ENCODE measurements at regions not wholly inside any gene's neighbourhood (a gene's known extent, or its start where the extent isn't known, plus 50 kb on each side); places are given as distances from the start of the nearest gene placed in this dataset.

DNA sequence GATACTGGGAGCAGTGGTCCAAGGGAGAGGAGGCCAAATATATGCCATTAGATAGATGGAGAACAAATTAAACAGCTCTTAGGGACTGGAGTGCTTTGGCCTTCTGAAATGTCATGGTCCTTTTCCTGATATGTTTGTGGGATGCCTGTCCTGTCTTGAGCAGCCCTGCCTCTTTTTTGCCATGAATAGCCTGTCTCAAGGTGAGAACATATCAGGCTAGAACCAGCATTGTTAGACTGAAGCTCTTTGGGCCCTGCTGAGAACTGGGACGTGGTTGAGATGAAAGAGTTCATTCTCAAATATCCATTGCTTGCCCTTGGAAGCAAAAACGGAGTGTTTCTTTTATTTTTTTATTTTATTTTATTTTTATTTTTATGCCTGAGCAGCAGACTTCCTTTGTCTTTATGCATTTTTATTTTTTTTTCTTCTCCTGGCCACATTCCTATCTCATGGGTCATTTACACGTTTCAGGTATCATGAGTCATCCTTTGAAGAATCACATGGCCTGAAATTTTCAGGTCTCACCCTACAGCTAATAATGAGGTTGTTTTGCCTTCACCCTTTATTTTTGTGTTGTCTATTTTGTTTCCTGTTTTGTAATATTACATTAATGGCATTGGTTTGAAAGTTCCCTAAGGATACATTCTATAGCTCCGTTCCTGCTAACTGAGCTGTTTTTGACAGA, 371.4 kb downstream of the PSAT1 start:
- H3K9me3 Mint-ChIP-seq: no peaks in the 10 kb centered on the region

DNA sequence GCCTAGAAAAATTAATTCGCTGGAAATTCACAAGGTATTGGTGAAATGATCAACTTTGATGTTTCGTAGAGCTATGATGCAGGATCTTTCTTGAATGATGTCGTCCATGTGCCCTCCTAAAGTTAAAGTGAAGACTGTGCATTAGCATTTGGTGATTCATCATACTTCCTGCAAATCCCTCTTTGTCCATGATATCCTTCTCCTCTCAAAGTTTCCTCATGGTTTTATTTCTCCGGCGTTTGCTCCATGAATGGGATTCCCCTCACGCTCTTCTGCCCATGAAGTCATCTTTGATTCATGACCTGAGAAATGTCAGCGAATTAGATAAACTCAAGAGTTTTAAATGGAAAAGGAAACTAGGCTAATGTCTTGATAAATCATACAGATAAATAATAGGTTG, 372.7 kb downstream of the PSAT1 start:
- H3K9me3 Mint-ChIP-seq: no peaks in the 10 kb centered on the region
- no peaks in the 10 kb centered on the region for H3K36me3 Mint-ChIP-seq
- H3K27ac Mint-ChIP-seq: no peak overlapping the region
- H3K4me1 Mint-ChIP-seq: no peaks in the 10 kb centered on the region
- peaks cover 1% of the 10 kb centered on the region for H3K27me3 Mint-ChIP-seq
- no peak overlapping the region for H3K4me3 Mint-ChIP-seq

More for the DNA sequence above, 371.4 kb downstream of the PSAT1 start:
- Mint-ChIP-seq H3K27me3 (peaks cover 1% of the 10 kb centered on the region), H3K4me3 (no peak overlapping the region), H3K36me3 (no peaks in the 10 kb centered on the region), H3K27ac (no peak overlapping the region), H3K4me1 (no peaks in the 10 kb centered on the region)

DNA sequence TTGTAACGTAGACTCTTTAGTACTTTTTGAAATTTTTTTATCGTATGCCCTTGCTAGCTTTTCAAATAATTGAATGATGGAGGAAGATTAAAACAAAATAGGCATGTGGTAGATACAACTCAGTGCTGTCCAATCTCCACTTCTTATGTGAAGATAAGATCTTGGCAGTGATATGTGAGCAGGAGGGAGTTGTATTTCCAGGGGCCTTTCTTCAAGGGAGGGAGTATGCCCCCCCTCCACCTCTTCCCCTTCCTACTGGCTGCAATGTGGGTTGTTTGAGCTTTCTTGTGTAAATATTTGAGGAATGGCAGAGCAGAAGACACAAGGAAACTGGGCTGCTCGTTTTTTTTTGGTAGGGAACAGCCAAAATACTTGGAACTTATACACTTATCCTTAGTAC, 374.9 kb downstream of the PSAT1 start:
- no peaks in the 10 kb centered on the region for H3K4me1 Mint-ChIP-seq
- no peaks in the 10 kb centered on the region for H3K36me3 Mint-ChIP-seq
- peaks cover 1% of the 10 kb centered on the region for H3K27me3 Mint-ChIP-seq
- no peak overlapping the region for H3K27ac Mint-ChIP-seq
- H3K4me3 Mint-ChIP-seq: no peak overlapping the region
- no peaks in the 10 kb centered on the region for H3K9me3 Mint-ChIP-seq

DNA sequence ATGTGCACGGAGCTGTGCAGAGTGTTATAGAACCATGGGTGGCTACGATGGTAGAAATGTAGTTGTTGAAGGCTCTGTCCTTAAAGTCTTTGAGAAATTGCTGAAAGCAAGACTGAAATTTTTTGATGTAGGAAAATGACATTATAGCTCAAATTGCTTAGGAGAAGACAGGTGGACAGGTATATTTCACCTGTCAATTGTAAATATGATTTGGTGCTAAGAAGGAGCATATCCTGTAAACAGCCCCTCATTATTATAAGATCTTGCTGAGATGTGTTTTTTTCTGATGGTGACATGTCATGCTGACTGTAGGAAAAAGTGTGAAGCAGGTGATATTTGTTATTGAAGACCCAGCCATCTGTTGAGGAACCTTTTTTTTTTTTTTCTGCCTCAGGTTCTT, 377.9 kb downstream of the PSAT1 start:
- Mint-ChIP-seq H3K36me3 (no peaks in the 10 kb centered on the region), H3K9me3 (no peaks in the 10 kb centered on the region), H3K4me3 (no peak overlapping the region), H3K27ac (no peak overlapping the region), H3K4me1 (no peaks in the 10 kb centered on the region), H3K27me3 (peaks cover 1% of the 10 kb centered on the region)

DNA sequence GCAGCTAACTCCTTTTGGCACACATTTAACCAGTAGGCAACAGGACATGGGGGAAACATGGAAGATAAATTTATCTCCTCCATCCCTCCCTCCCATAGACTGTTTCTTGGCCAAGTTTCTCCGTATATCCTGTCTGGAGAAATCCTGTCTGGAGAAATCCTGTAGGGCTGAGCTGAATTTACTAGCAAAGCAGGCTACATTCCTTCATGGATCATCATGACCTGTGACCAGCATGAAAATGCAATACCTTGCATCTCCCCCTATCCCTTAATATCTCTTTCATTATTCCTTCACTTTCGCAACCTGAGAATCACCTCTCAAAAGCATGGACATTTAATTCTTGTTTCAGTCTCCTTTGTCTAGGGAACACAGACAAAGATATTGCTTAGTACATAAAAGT, 379.1 kb downstream of the PSAT1 start:
- Mint-ChIP-seq H3K4me3 (no peak overlapping the region), H3K9me3 (no peaks in the 10 kb centered on the region), H3K36me3 (no peaks in the 10 kb centered on the region), H3K4me1 (no peaks in the 10 kb centered on the region), H3K27me3 (peaks cover 1% of the 10 kb centered on the region), H3K27ac (no peak overlapping the region)

DNA sequence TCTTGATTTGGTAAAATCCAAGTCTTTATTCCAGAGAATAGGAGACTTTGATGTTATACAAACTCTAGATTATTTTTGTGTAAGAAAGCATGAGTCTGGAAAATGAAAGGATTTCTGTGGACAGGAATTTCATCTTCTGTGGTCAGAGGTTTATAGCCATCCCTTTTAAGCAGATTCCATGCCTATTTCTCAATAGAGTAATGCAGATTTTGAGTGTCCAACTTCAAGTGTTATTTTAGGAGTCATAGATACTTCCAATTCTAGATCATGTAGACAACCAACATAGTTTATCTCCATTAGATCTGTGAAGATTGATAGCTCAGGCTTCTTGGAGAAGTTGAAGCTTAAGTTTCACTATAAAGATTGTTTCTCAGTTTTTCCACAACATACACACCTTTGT, 379.7 kb downstream of the PSAT1 start:
- Mint-ChIP-seq H3K4me3 (no peak overlapping the region), H3K4me1 (no peaks in the 10 kb centered on the region), H3K9me3 (no peaks in the 10 kb centered on the region), H3K36me3 (no peaks in the 10 kb centered on the region), H3K27me3 (peaks cover 1% of the 10 kb centered on the region), H3K27ac (no peak overlapping the region)

DNA sequence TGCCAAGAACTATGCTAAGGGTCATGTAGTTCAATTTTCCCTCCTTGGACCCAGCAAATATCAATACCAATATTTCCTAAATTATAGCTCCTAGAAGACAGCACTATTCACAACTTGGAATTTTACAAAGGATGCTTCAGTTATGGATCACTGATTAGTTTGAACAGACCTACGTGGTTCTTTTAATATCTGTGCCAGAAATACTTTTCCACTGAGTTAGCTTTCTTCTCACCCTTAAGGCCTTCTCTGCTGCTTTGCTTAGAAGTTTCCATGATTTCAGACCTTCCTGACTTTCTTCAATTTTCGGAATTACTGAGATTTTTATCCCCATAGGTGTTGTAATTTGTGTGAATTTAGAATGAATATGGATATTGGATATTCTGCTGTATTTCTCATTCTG, 380.4 kb downstream of the PSAT1 start:
- H3K27ac Mint-ChIP-seq: no peak overlapping the region
- H3K9me3 Mint-ChIP-seq: no peaks in the 10 kb centered on the region
- H3K27me3 Mint-ChIP-seq: peaks cover 1% of the 10 kb centered on the region
- H3K4me1 Mint-ChIP-seq: no peaks in the 10 kb centered on the region
- no peak overlapping the region for H3K4me3 Mint-ChIP-seq
- no peaks in the 10 kb centered on the region for H3K36me3 Mint-ChIP-seq

DNA sequence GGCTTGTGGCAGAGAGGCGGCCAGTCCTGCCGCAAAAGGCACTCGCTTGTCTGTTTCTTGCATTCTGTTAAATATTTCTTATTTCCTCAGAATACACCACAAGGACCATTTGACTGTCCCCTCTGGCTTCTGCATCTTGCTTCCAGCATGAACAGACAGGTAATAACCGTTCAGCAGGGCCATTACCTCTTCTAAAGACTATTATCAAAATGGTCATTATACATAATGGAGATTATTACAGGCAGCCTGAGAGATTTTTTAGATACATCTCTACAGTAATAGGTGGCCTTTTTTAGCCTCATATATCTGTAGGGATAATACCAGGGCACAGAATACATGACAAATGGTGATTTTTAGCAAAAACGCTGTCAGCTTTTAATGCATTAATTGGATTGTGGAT, 382.0 kb downstream of the PSAT1 start:
- Mint-ChIP-seq H3K9me3 (peaks cover 4% of the 10 kb centered on the region), H3K4me1 (no peaks in the 10 kb centered on the region), H3K36me3 (no peaks in the 10 kb centered on the region), H3K27me3 (peaks cover 2% of the 10 kb centered on the region), H3K4me3 (no peak overlapping the region), H3K27ac (no peak overlapping the region)

DNA sequence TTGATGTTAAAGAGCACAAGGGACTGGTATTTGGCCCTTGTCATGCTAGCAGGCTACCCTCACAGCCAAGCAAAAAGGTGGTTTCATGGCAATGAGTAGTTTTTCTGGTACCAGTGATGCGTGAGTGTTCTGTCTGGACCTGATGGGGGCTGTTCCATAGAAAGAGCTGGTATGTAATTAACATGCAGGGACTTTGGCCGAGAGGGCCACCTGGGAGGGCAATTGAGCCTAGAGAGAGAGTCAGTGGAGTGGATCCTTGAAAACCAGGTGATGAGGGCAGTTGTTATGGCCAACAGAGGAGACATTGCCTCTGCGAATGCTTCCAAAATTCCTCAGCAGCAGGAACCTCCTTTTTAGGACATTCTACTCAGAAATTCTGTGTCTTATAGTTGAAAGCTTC, 383.3 kb downstream of the PSAT1 start:
- Mint-ChIP-seq H3K9me3 (peaks cover 5% of the 10 kb centered on the region), H3K4me3 (no peak overlapping the region), H3K27ac (no peak overlapping the region), H3K4me1 (no peaks in the 10 kb centered on the region), H3K27me3 (peaks cover 2% of the 10 kb centered on the region), H3K36me3 (no peaks in the 10 kb centered on the region)

DNA sequence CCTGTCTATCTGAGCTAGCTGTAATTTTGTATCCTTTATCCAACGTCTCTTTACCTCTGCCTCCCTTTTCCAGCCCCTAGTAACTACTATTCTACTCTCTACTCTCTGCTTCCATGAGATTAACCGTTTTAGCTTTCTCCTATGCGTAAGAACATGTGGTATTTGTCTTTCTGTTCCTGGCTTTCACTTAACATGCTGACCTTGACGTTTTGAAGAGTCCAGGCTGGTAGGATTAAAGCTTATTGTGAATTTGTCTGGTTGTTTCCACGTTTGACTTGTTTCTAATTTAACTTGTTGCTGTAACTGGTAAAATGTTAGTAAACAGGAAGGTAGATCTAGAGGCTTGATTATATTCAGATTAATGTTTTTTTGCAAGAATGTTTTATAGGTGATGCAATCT, 385.3 kb downstream of the PSAT1 start:
- no peak overlapping the region for H3K27ac Mint-ChIP-seq
- H3K36me3 Mint-ChIP-seq: no peaks in the 10 kb centered on the region
- H3K4me3 Mint-ChIP-seq: no peak overlapping the region
- peaks cover 5% of the 10 kb centered on the region for H3K9me3 Mint-ChIP-seq
- H3K27me3 Mint-ChIP-seq: peaks cover 2% of the 10 kb centered on the region
- no peaks in the 10 kb centered on the region for H3K4me1 Mint-ChIP-seq

DNA sequence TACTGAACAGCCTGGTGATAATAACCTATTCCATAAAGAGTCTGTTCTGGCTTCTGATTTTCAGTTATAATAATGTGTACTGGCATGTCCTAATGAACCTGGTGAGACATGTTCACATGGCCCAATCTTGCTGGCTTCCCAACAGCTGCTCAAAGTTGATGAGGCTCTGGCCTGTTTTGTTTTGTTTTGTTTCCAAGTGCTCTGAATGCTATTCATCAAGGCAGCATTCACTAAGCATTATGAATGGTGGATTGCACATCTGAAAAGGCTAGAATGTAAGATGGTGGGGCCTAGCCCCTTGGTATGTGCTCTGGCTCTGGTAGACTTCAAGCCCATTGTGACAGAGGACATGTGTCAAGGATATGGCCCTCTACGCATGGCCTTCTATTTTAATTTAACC, 388.5 kb downstream of the PSAT1 start:
- Mint-ChIP-seq H3K9me3 (peaks cover 5% of the 10 kb centered on the region), H3K4me3 (no peak overlapping the region), H3K4me1 (no peaks in the 10 kb centered on the region), H3K36me3 (no peaks in the 10 kb centered on the region), H3K27ac (no peak overlapping the region), H3K27me3 (peaks cover 2% of the 10 kb centered on the region)

DNA sequence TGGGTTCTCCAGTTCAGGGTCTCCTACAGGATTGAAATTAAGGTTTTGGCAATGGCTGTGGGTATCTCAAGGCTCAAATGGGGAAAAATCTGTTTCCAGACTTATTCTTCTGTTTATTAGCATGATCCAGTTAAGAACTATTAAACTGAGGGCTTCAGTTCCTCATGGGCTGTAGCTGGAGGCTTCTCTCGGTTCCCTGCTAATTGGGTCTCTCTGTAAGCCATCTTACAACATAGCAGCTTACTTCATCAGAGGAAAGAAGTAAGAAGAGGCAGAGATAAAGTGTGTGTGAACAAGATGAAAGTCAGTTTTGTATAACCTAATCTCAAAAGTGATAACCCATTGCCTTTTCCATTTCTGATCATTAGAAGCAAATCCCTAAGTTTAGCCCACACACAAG, 391.9 kb downstream of the PSAT1 start:
- Mint-ChIP-seq H3K9me3 (peaks cover 1% of the 10 kb centered on the region), H3K4me1 (no peaks in the 10 kb centered on the region), H3K36me3 (no peaks in the 10 kb centered on the region), H3K27ac (no peak overlapping the region), H3K27me3 (no peaks in the 10 kb centered on the region), H3K4me3 (no peak overlapping the region)

DNA sequence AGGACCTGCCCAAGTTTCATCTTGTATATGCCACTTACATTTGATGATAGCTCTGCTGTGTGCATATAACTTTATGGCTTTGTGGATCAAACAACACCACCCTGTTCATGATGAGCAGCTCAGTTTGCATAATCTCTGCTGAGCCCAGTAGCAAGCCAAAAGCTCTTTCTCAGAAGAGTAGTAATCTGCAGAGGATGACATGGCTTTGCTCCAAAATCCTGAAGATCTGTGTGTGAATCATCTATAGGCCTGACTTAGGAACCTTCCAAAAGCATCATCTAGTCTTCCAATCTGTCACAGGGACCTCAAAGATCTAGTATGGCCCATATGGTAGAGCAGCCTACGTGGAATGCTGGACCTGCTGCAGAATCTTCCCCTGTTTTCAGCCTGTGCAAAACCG, 394.6 kb downstream of the PSAT1 start:
- H3K27me3 Mint-ChIP-seq: no peaks in the 10 kb centered on the region
- H3K36me3 Mint-ChIP-seq: no peaks in the 10 kb centered on the region
- no peak overlapping the region for H3K4me3 Mint-ChIP-seq
- H3K4me1 Mint-ChIP-seq: no peaks in the 10 kb centered on the region
- H3K27ac Mint-ChIP-seq: no peak overlapping the region
- H3K9me3 Mint-ChIP-seq: no peaks in the 10 kb centered on the region

DNA sequence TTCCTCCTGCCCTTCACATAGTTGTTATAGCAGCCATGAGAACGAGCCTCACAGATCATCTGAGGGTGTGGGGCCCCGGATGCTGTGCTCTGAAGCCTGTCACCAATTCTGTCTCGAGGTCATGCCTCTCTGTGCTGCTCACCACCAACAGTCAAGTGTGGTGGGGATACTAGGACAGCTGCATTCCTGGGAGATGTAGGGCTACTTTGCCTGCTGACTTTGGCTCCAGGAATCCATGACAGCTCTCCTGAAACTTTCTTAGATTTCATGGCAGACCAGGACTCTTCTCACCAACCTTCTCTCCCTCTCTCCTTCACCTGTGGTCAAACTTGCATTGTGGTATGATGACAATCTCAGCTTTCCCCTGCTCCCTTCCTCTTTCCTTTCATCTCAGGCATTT, 395.9 kb downstream of the PSAT1 start:
- Mint-ChIP-seq H3K4me1 (no peaks in the 10 kb centered on the region), H3K27me3 (no peaks in the 10 kb centered on the region), H3K36me3 (no peaks in the 10 kb centered on the region), H3K9me3 (no peaks in the 10 kb centered on the region), H3K27ac (no peak overlapping the region), H3K4me3 (no peak overlapping the region)

DNA sequence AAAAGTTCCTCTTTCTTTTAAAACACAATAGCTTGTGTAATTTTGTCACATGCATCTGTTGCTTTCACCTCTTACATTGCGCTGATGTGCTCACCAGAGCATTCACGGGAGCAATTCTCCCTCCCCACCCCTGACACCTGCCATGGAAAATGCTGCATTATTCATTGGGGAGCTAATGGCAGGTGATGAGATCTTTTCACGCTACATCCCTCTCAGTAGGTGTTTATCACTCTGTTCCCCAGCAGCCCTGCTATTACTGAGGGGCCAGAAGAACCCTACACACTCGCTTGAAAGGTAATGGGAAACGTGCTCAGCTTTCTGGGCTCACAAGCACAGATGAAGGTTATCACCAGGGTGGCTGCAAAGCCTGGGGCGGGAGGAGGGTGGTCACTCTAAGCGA, 398.0 kb downstream of the PSAT1 start:
- Mint-ChIP-seq H3K27ac (no peak overlapping the region), H3K27me3 (no peaks in the 10 kb centered on the region), H3K4me1 (no peaks in the 10 kb centered on the region), H3K9me3 (no peaks in the 10 kb centered on the region), H3K4me3 (no peak overlapping the region), H3K36me3 (no peaks in the 10 kb centered on the region)

DNA sequence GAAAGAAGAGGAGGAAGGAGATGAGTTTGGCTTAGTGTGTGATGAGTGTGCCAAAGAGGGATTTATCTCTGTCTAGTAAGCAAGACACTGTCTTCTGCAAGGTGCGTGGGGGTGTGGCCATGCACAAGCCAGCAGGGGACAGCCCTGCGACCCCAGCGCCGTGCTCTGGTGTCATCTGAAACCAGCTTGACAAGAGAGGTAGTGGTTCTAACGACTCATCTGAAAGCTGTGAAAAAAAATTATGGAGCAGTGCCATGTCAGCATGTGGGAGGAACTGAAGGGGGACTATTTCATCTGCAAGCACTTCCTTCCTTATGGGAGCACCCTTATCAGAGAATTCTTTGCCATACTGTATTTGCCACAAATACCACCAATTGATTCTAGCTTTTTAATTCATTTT, 398.6 kb downstream of the PSAT1 start:
- no peaks in the 10 kb centered on the region for H3K36me3 Mint-ChIP-seq
- no peak overlapping the region for H3K27ac Mint-ChIP-seq
- H3K27me3 Mint-ChIP-seq: no peaks in the 10 kb centered on the region
- H3K9me3 Mint-ChIP-seq: no peaks in the 10 kb centered on the region
- no peaks in the 10 kb centered on the region for H3K4me1 Mint-ChIP-seq
- H3K4me3 Mint-ChIP-seq: no peak overlapping the region

DNA sequence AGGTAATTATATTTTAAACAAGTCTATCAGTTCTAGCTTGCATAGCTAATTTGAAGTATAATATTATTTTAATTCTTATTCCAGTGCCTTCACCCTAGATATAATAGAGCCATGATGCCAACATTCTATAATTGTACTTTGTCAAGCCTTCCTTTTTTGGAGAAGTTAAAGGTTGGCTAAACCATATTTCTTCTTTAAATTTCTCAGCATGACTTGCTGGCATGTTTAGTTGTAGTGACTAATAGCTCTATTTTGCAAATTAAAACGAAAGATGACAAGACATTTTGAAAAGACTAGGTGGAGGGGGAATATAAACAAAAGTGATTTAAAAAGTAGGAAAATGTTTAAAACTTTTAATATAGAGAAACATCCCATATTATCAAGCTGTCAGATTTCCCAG, 400.7 kb downstream of the PSAT1 start:
- H3K27ac Mint-ChIP-seq: no peak overlapping the region
- H3K4me3 Mint-ChIP-seq: no peak overlapping the region
- no peaks in the 10 kb centered on the region for H3K9me3 Mint-ChIP-seq
- H3K4me1 Mint-ChIP-seq: no peaks in the 10 kb centered on the region
- no peaks in the 10 kb centered on the region for H3K27me3 Mint-ChIP-seq
- no peaks in the 10 kb centered on the region for H3K36me3 Mint-ChIP-seq

Measured in activated naive CD4-positive, alpha-beta T cell treated with anti-CD3 and anti-CD28 coated beads, Interleukin-2, amount 50 U/mL, for 24 hours (primary cell).